OCI-LY3 (cell line): ENCODE measurements at regions not wholly inside any gene's neighbourhood (a gene's known extent, or its start where the extent isn't known, plus 50 kb on each side); places are given as distances from the start of the nearest gene placed in this dataset.

Experiments
- H2AFZ ChIP-seq: fragments of 200-600, 300-600 bp; shearing (Covaris generic); 2 replicates; pipeline ENCODE4 v1.6.0; 2014; ENCODE audit warnings: antibody characterized with exemption, low read depth, low read length
- H3K27ac ChIP-seq: fragments of 200-600, 300-600 bp; sonication (generic); 2 replicates; pipeline ENCODE4 v1.5.1; 2014; ENCODE audit warnings: mild to moderate bottlenecking, low read length, moderate library complexity, mixed read lengths
- H3K27me3 ChIP-seq: fragments of 200-600, 300-600 bp; sonication (generic); 2 replicates; pipeline ENCODE4 v1.6.1; 2014; ENCODE audit warnings: low read depth, low read length, mixed read lengths
- H3K36me3 ChIP-seq: fragments of 200-600, 300-600 bp; sonication (generic); replicated peaks from 2 replicates; pipeline ENCODE3; 2014; ENCODE audit warnings: low read depth, low read length, mixed read lengths
- H3K4me1 ChIP-seq: fragments of 300-600, 200-600 bp; sonication (generic); 2 replicates; pipeline ENCODE4 v1.6.1; 2014; ENCODE audit warnings: low read length, mixed read lengths
- H3K4me2 ChIP-seq: fragments of 200-600, 300-600 bp; sonication (generic); 2 replicates; pipeline ENCODE4 v1.6.1; 2014; ENCODE audit warnings: low read length, mixed read lengths
- H3K4me3 ChIP-seq: fragments of 300-600, 200-600 bp; sonication (generic); 2 replicates; pipeline ENCODE4 v1.5.1; 2014; ENCODE audit warnings: antibody characterized with exemption, mild to moderate bottlenecking, low read length, moderate library complexity
- H3K79me2 ChIP-seq: fragments of 300-600, 200-600 bp; shearing (Covaris generic); 2 replicates; pipeline ENCODE4 v1.6.1; 2014; ENCODE audit warnings: mild to moderate bottlenecking, low read length, mixed read lengths
- H3K9ac ChIP-seq: fragments of 300-600, 200-600 bp; shearing (Covaris generic); 2 replicates; pipeline ENCODE4 v1.6.0; 2014; ENCODE audit warnings: mild to moderate bottlenecking, low read length, moderate library complexity
- H3K9me3 ChIP-seq: fragments of 200-600, 300-600 bp; shearing (Covaris generic); 2 replicates; pipeline ENCODE4 v1.6.1; 2014; ENCODE audit warnings: low read length, mixed read lengths; ENCODE audit not compliant: insufficient read depth
- H4K20me1 ChIP-seq: fragments of 200-600, 300-600 bp; sonication (generic); 2 replicates; pipeline ENCODE4 v1.6.1; 2016; ENCODE audit warnings: low read length, mixed read lengths; ENCODE audit not compliant: insufficient read depth
- CTCF ChIP-seq: fragments of 200-600, 300-600 bp; sonication (generic); IDR thresholded peaks from 2 replicates; pipeline ENCODE4 v1.5.1; 2014; ENCODE audit warnings: antibody characterized with exemption, low read length, low read depth
- EZH2phosphoT487 ChIP-seq: fragments of 200-600 bp; shearing (Covaris generic); IDR thresholded peaks from 2 replicates; pipeline ENCODE4 v1.6.1; 2018; ENCODE audit warnings: antibody characterized with exemption, mixed run types, low read depth

- Histone ChIP-seq H3K9me3 (no peaks in the 10 kb centered on the region), H3K4me2 (no peak overlapping the region), H3K9ac (no peak overlapping the region), H2AFZ (no peak overlapping the region), H4K20me1 (no peaks in the 10 kb centered on the region), H3K79me2 (no peaks in the 10 kb centered on the region), H3K27ac (no peak overlapping the region), H3K27me3 (no peaks in the 10 kb centered on the region), H3K36me3 (no peaks in the 10 kb centered on the region), H3K4me1 (no peaks in the 10 kb centered on the region), H3K4me3 (no peak overlapping the region)
- TF ChIP-seq EZH2phosphoT487 (no peak), CTCF (no peak)
Observed at GRCh38 chrX:10936976-10937375, 174.2 kb upstream of the HCCS start.

DNA sequence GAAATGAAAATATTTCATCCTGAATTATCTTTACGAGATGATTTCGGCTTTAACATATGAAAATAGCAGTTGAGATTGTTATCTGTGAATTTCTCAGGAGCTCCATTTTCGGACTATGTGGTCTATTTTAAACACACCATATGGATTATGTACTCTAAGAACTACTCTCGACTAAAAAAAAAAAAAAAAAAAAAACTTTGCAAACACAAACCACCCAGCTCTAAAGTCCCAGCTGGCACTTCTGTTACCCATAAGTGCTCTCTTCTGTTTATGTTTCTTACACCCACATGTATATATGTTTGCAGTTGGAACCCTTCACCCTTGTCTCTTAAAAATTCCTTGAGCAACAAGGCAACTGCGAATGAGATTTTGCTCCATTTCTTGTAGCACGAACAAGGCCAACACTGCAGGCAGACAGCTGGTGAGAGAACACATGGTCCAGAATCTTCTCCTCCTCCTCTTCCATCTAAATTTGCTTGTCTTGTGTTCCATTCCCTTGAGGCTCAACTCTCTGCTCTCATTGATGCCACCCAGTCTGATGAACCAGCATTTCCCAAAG is 172.7 kb upstream of the HCCS start:
- H3K9ac ChIP-seq: no peak overlapping the region
- H3K79me2 ChIP-seq: no peaks in the 10 kb centered on the region
- no peak for TF ChIP-seq EZH2phosphoT487
- no peak for TF ChIP-seq CTCF
- no peaks in the 10 kb centered on the region for H4K20me1 ChIP-seq
- H2AFZ ChIP-seq: no peak overlapping the region
- no peak overlapping the region for H3K4me2 ChIP-seq
- no peaks in the 10 kb centered on the region for H3K36me3 ChIP-seq
- no peaks in the 10 kb centered on the region for H3K27me3 ChIP-seq
- no peaks in the 10 kb centered on the region for H3K9me3 ChIP-seq
- no peak overlapping the region for H3K4me3 ChIP-seq
- no peak overlapping the region for H3K27ac ChIP-seq
- H3K4me1 ChIP-seq: no peaks in the 10 kb centered on the region

GRCh38 chrX:10939424-10939823 is 171.7 kb upstream of the HCCS start:
- H2AFZ ChIP-seq: no peak overlapping the region
- H3K4me3 ChIP-seq: no peak overlapping the region
- no peak overlapping the region for H3K27ac ChIP-seq
- H4K20me1 ChIP-seq: no peaks in the 10 kb centered on the region
- no peaks in the 10 kb centered on the region for H3K27me3 ChIP-seq
- H3K4me2 ChIP-seq: no peak overlapping the region
- H3K36me3 ChIP-seq: no peaks in the 10 kb centered on the region
- no peaks in the 10 kb centered on the region for H3K9me3 ChIP-seq
- no peaks in the 10 kb centered on the region for H3K79me2 ChIP-seq
- H3K9ac ChIP-seq: no peak overlapping the region
- no peaks in the 10 kb centered on the region for H3K4me1 ChIP-seq
- TF ChIP-seq CTCF (no peak), EZH2phosphoT487 (no peak)

GRCh38 chrX:10944136-10944885 is 166.8 kb upstream of the HCCS start:
- H3K36me3 ChIP-seq: no peaks in the 10 kb centered on the region
- no peak for TF ChIP-seq CTCF
- TF ChIP-seq EZH2phosphoT487: no peak
- H3K4me1 ChIP-seq: no peaks in the 10 kb centered on the region
- no peak overlapping the region for H3K4me3 ChIP-seq
- H3K27ac ChIP-seq: no peak overlapping the region
- no peaks in the 10 kb centered on the region for H4K20me1 ChIP-seq
- H3K27me3 ChIP-seq: no peaks in the 10 kb centered on the region
- H3K79me2 ChIP-seq: no peaks in the 10 kb centered on the region
- no peaks in the 10 kb centered on the region for H3K9me3 ChIP-seq
- no peak overlapping the region for H3K4me2 ChIP-seq
- H2AFZ ChIP-seq: no peak overlapping the region
- no peak overlapping the region for H3K9ac ChIP-seq
